ENCODE measurements at regions not wholly inside any gene's neighbourhood (a gene's known extent, or its start where the extent isn't known, plus 50 kb on each side); places are given as distances from the start of the nearest gene placed in this dataset.
"Not testable (repeated sequence)": the region's sequence is repeated elsewhere in the genome, so short reads cannot be mapped to it uniquely, and the experiment has no call there.

DNA sequence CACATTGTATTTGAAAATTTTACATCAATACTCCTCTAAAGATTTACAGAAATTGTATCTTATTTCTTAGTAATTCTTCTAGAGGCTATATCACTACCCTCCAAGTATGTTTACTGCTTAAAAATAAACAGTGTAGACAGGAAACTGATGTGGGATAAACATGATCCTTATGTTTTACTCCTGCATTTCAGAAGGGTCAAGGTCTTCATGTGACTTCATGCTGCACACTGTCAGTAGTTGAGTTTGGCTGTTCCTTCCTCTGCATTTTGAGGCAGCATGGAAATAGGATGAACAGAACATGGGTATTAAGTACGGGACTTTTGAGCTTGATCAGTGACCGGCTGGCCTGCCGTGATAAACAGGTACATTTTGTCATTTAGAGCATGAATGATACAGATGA is 179.2 kb upstream of the FERMT1 start:
- intact Hi-C loops (cut with DNase I): no loop called here
- DNase-seq: no peak

DNA sequence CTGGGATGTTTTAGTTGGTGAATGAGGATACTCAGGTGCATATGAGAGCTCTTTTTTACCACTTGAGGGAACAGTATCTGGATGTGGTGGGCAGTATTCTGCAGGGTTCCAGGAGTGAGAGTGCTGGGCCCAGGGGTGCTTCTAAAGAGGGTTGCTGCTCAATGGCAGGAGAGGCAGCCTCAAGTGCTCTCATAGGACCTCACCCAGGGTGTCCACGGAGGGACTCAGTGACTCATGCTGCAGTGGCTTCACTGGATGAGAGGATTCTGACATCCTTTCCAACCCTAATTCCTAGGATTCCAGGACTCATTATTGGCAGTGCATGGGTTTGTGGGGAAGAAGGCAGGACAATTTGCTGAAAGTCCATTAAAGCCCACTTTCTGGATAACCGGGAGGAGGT is 176.6 kb upstream of the FERMT1 start:
- intact Hi-C loops (cut with DNase I): no loop called here

DNA sequence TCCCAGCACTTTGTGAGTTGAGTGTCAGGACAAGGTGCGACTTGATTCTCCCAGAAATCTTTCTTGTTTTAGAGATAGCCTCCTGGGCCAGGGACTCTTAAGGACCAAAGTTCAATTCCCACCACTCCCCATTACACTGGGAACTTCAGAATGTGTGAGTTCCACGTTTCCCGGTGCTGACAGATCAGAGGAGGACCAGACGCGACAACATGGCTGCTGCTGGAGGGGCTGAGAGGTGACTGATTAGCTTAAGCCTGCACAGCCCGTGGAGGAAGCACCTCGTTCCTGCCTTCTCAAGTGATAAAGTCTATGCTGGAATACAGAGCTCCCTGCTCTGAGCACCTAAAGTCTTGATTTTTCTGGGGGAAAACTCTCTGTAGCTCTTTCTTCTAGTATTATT is 175.2 kb upstream of the FERMT1 start:
- no peak for DNase-seq
- intact Hi-C loops (cut with DNase I): no loop called here

More for the DNA sequence above, 176.6 kb upstream of the FERMT1 start:
- DNase-seq: no peak

DNA sequence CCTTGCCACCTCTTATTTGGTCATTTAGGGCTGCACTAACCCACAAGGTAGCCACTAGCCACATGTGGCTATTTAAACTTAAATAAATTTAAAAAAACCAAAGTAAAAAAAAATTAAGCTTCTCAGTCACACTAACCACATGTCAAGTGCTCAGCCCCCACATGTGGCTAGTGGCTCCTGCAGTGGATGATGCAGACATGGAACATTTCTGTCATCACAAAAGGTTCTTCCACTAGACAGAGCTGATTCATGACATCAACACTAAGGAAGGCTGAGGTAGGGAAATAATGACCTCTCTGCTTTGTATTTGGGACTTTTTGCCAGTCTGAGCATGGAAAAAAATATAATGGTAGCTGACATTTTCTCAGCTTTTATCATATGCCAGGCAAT is 173.0 kb upstream of the FERMT1 start:
- intact Hi-C loops (cut with DNase I): no loop called here

DNA sequence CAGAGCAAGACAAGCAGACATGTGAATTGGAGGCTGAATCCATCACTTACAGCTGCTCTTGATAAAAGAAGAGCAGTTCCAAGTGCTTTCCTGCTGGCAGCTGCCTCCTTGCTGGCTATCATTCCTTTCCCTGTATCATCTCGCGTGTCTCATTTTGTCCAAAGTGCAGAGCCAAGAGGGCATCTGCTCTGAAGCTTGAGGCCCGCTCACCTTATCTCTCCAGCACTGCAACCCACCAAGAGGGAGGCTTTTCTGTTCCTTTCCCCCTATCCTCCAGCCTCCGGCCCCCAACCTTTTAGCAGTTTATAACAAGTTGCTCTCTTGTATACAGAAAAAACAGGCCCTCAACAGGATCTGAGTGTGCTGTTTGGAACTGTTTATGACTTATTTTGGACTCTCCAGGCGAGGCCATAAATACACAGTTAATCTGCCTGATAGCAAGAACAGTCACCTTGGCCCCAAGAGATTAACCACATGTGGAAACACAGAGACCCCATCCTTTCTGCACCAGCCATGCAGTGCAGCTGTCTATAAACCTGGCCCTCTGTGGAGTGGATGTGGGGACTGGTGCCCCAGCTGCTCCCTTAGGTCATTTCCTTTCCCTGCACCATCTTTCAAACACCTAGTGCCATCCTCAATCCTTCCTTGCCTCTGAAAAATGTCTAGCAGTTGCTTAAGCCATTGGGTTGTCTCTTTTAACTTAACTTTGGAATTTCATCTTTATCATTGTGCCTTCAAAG is 172.5 kb upstream of the FERMT1 start:
- intact Hi-C loops (cut with DNase I): no loop called here
- DNase-seq: no peak

More for the DNA sequence above, 173.0 kb upstream of the FERMT1 start:
- no peak for DNase-seq

DNA sequence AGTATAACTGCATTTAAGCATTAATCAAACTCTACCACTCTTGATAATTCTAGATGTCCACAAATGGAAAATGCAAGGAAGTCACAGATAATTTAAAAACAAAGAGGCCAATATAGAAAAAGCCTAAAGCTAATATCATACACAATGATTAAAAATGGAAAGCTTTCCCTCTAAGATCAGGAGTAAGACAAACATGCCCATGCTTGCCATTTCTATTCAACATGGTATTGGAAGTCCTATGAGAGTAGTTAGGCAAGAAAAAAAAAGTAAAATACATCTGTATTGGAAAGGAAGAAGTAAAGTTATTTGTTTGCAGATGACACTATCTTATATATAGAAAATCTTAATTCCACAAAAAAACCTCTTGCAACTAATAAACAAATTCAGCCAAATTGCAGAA is 164.6 kb upstream of the FERMT1 start:
- intact Hi-C loops (cut with DNase I): no loop called here
- DNase-seq: no peak

DNA sequence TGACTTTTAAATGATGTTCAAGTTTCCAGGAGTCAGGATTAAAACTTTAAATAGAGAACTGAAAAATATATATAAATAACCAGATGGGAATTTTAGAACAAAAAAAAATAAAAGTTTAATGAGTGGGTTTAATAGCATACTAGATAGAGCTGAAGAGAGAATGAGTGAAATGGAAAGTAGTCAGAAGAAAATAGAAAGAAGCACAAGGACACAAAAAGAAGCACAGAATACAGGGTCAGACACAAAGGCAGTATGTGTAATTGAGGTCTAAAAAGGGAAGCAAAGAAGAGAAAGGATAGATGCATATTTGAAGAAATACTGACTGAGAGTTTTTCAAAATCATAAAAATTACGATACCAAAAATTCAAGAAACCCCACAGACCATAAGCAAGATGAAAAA is 159.8 kb upstream of the FERMT1 start:
- DNase-seq: no peak
- intact Hi-C loops (cut with DNase I): no loop called here

DNA sequence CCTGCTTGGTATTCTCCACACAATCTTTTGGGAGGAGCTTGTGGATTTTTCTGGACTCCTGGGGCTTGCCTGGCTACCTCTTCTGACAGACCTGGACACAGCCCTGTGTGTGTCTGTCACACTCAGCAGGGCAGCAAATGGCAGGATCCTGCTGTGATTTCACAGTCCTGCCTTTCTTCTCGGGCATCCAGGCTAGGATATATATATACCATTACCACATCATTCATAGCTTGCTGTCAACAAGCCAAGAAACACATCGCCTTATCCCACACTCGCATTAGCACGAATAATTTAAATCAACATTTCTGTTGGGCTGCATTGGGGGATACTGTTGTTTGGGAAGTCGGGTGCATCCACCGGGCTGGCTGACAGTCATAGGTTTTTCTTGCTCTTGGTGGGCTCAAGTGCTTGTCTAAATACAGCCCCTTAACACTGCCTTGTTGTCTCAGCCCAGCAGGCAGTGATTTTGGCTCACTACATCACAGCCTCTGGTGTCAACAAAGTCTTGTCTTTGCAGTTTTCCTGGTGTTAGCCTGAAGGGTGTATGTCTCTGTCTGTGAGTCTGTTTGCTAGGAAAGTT is 154.9 kb upstream of the FERMT1 start:
- intact Hi-C loops (cut with DNase I): no loop called here
- DNase-seq: no peak

DNA sequence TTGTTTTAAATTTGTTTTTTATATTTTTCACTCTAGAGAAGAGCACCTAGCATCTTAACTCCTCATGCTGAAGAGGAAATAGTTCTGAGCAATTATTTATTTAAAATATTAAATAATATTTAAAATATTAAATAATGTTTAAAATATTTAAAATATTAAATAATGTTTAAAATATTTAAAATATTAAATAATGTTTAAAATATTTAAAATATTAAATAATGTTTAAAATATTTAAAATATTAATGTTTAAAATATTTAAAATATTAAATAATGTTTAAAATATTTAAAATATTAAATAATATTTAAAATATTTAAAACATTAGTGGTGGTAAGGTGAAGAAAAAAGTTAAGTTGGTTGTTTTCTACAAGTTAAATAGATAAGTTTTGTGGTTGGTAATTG is 147.6 kb upstream of the FERMT1 start:
- intact Hi-C loops (cut with DNase I); DNase-seq: not testable (repeated sequence)

DNA sequence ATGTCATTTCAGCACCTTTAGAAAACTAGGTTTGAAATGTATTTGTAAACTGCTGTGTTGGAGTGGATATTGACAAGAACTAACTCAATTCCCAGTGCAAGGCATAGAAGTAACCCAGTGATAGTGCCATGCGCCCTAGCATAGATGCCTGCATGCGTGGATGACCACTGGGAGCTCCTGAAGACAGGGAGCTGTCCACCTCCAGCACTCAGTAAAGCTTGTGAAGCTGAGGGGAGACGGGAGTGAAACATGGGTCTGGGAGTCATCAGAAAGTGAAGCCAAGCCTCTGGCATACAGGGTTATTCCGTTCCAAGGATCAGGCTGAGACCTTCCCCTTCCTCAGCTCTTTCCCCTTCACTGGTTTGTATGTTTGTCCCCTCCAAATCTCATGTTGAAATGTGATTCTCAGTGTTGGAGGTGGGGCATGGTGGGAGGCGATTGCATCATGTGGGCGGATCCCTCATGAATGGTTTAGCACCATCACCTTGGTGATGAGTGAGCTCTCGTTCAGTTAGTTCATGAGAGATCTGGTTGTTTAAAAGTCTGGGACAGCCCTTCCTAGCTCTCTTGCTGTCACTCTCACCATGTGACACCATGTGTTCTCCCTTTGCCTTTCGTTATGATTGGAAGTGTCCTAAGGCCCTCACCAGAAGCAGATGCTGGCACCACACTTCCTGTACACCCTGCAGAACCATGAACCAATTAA is 146.5 kb upstream of the FERMT1 start:
- no peak for DNase-seq
- intact Hi-C loops (cut with DNase I): no loop called here

DNA sequence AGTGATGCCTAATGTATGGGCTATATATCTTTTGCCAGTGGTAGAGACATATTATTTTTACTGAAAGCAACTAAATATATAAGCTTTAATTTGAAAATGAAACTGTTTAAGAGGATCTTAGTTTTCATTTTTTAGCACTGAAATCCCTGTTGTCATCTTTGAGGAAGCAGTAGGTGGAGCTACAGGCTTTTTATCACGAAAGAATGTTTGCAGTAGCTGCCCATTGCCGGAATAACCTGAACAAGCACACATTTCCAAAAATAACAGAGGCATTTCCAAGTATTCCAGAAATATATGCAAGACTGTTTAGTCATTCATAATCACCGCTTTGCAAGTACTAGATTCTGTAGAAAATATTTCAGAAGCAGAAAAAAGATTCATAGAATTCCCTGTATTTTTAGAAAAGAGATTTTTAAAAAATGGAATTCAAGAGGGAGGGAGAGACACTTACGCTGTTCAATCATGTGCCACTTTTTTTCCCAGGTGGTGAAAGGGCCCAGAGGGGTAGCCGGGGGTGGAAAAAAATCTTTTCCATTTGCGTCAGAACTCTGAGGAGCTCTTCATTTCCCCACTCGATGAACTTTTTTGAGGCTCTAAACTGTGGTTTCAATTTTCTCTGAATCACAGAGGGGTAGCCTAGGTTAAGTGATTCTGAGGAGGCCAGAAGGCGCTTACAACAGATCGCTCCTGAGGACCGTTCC is 142.5 kb upstream of the FERMT1 start:
- intact Hi-C loops (cut with DNase I): no loop called here
- peak in 10 of 42 donors; percentile 6 to 43 (median 19) for DNase-seq

DNA sequence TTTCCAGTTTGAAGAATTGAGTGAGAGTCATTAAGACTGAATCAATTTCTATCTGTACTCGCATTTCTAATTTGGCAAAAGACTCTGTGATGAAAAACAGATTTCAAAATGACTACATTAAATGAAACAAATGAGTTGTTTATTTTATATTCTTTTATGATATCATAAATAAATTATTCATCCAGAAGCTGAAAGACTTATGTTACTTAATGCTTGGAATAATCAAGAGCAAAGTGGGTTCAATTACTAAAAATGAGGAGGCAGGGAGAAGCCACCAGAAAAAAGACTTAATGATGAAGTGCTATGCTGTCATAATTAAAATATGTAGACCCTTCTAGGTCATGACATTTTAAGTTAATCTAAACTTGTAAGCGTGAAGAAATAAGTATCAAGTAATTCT is 130.6 kb upstream of the FERMT1 start:
- DNase-seq: no peak
- intact Hi-C loops (cut with DNase I): no loop called here

DNA sequence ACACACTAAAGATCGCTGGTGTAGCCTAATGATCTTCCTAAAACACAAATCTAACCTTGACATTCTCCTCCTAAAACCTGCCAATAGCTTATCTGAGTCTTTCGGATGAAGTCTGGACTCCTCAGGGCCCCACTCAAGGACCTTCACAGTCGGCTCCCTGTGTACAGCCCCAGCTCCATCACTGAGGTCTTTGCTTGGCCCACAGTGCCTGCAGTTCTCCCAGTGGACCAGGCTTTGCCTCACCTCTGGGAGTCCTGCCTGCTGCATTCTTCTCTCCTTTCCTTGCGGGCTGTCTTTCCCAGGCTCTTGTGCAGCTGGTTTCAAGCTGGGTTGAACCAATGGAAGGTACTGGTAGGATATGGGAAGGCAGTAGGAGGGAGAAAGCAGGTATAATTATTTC is 122.6 kb upstream of the FERMT1 start:
- intact Hi-C loops (cut with DNase I): no loop called here
- no peak for DNase-seq

DNA sequence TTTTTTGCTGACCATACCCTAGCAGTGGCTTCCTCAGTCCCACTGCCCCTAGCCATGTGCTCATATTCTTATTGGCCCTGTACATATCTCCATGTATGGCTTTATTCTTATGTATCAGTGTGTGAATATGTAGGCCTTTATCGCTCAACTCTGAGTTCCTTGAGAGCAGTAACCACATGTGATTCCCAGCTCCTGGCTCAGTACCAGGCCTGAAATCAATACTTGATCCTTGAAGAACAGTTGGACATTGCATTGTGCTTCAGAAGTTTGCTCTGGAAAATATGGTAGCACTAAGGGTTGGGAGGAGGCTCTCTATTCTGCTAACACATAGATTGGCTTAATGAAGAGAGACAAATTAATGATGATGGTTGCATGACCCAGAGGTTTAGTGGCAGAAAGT is 118.8 kb upstream of the FERMT1 start:
- no peak for DNase-seq
- intact Hi-C loops (cut with DNase I): no loop called here

DNA sequence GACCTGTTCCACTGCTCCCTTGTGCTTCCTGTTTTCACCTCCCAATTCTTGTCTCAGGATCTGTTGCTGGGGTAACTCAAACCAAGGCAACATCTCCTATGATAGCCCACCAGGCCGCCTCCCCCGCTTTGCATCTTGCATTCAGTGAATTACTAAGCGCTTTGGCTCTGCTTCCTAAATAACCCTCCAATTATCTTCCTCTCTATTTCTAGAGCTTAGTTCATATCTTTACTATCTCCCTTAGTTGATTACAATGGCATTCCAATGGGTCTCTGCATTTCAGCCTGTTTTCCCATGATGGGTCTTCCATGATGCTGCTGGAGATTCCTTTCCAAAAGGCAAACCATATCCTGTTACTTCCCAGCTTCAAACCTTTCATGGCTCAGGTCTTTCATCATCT is 117.2 kb upstream of the FERMT1 start:
- intact Hi-C loops (cut with DNase I): no loop called here

DNA sequence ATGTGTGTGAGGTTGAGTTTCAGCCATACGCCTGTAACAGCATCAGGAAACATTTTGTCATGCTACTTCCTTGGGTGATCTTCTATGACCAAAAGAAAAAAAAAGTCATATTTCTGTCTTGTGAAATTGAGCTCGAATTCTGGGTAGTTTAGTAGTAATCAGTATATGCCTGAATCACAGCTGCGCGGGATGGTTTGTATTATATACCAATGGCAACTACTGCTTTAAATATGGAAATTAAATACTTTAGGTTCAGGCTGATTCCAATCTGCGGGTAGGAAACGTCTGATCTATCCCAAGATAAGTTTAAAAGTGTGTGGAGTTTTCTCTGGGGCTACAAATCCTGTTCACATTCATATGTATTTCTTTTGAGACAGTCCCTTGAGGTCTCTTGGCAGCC is 115.6 kb upstream of the FERMT1 start:
- intact Hi-C loops (cut with DNase I): no loop called here
- no peak for DNase-seq

More for the DNA sequence above, 117.2 kb upstream of the FERMT1 start:
- DNase-seq: no peak

DNA sequence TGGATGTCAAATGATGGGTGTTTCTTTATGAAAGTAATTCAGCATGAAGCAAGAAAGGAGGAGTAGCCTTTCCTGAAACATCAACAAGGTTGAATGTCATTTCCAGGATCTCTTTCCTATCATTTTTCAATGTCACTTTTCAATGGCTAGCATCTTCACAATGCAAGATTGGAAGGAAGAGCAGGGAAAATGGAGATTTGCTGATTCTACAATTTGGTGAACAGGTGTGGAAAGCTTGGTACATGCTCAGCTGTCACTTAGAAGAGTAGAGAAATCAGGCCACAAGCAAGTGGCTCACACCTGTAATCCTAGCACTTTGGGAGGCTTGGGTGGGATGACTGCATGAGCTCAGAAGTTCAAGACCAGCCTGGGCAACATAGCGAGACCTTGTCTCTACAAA is 112.7 kb upstream of the FERMT1 start:
- DNase-seq: no peak
- intact Hi-C loops (cut with DNase I): no loop called here

DNA sequence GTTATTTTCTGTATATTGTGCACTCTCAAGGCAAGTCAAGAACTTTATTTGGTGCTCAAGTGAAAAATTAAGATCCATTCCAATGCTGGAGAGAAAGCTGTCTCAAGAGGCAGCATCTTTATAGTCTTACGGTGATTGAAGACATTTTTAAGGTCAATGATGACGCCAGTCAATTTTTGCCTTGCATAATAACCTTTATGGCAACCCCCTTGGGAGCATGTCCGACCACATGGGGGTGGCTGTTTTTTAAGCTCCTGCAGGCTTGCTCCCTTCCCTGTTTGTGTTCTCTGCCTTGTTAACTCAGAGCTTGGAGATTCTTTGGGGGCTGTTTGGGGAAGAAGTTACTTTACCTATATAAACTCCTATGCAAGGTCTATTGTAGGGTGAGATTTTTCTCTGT is 109.6 kb upstream of the FERMT1 start:
- intact Hi-C loops (cut with DNase I): no loop called here
- no peak for DNase-seq

DNA sequence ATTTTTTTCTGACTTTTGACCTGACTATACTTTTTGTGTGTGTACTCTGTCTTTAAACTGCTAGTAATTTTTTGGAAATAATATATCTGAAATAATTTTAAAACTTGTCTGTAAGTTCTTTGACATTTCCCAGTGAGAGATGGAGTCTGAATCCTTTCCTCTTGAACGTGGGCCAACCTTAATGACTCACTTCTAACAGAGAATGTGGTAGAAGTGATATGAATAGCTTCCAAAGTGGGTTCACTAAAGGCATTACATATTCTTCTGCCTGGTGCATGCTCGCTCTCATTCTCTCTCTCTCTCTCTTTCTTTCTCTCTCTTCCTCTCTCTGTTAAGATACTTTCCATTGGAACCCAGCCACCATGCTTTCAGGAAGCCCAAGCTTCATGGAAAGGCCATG is 108.7 kb upstream of the FERMT1 start:
- intact Hi-C loops (cut with DNase I): no loop called here
- no peak for DNase-seq

DNA sequence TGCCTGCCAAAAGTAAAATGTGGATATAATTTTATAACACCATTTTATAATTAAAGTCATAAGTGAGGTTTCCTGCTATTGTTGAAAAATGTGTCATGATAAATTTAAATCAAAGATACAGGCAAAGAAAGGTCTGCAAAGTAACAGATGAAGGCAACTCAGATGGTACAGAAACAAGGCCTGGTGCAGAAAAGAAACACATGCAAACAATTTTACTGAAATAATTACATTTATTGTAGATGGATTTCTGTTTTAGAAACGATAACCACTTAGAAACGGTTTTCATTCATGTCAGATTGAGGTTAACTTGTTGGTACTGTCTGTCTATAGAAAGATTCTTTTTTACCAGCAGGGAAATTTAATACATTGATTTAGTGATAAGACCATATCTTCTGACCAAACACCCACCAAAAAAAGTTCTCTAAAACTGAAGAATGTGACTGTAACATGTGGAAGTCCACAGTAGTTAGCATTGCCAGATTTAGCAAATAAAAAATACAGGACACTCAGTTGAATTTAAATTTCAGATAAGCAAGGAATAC is 105.5 kb upstream of the FERMT1 start:
- DNase-seq: no peak
- intact Hi-C loops (cut with DNase I): no loop called here

Data from head of caudate nucleus (tissue), 42 donors.